Liver (tissue), 8 donors: ENCODE measurements at regions not wholly inside any gene's neighbourhood (a gene's known extent, or its start where the extent isn't known, plus 50 kb on each side); places are given as distances from the start of the nearest gene placed in this dataset.

Experiments used
- DNase-seq: peaks from one replicate; pipeline ENCODE4 v3.0.0-alpha.2; 2017; ENCODE audit warnings: low spot score
- H3K27ac ChIP-seq, 2 donors: one replicate each; pipeline ENCODE4 v1.7.0; 2013; ENCODE audit warnings: inconsistent platforms in 2 of 2, low read length in 2 of 2, control low read depth in 1 of 2, low read depth in 1 of 2, mild to moderate bottlenecking in 1 of 2
- H3K27me3 ChIP-seq, 4 donors: one replicate each; pipeline versions ENCODE4 v1.6.1 to v1.7.0; 2013; ENCODE audit warnings: low read length in 3 of 4, inconsistent platforms in 1 of 4, mild to moderate bottlenecking in 1 of 4, moderate library complexity in 1 of 4; ENCODE audit not compliant: control insufficient read depth in 4 of 4, insufficient read depth in 4 of 4
- H3K36me3 ChIP-seq, 4 donors: one replicate each; pipeline versions ENCODE4 v1.6.1 to v1.7.0; 2013; ENCODE audit warnings: low read length in 3 of 4, mild to moderate bottlenecking in 3 of 4, low read depth in 1 of 4, moderate library complexity in 1 of 4; ENCODE audit not compliant: control insufficient read depth in 4 of 4, insufficient read depth in 3 of 4
- H3K4me1 ChIP-seq, 4 donors: one replicate each; pipeline versions ENCODE4 v1.6.1 to v1.7.0; 2013; ENCODE audit warnings: low read length in 3 of 4, mild to moderate bottlenecking in 3 of 4, moderate library complexity in 1 of 4; ENCODE audit not compliant: control insufficient read depth in 4 of 4, insufficient read depth in 4 of 4
- H3K4me3 ChIP-seq, 3 donors: one replicate each; pipeline versions ENCODE4 v1.6.1 to v1.7.0; 2013; ENCODE audit warnings: low read length in 3 of 3, control low read depth in 1 of 3, low read depth in 1 of 3, mild to moderate bottlenecking in 1 of 3
- H3K9ac ChIP-seq, 2 donors: one replicate each; pipeline ENCODE4 v1.7.0; 2013; ENCODE audit warnings: low read length in 2 of 2, mild to moderate bottlenecking in 2 of 2, moderate library complexity in 2 of 2, control low read depth in 1 of 2, low read depth in 1 of 2
- H3K9me3 ChIP-seq, 4 donors: one replicate each; pipeline versions ENCODE4 v1.6.1 to v1.7.0; 2013; ENCODE audit warnings: low read length in 3 of 4; ENCODE audit not compliant: control insufficient read depth in 4 of 4
- EGR1 ChIP-seq, 2 donors: IDR thresholded peaks; 2 replicates each; pipeline ENCODE4 v1.6.1; 2016 to 2018; ENCODE audit warnings: antibody characterized with exemption in 2 of 2, low read depth in 2 of 2
- FOXA1 ChIP-seq: IDR thresholded peaks from 2 replicates; pipeline ENCODE4 v1.6.1; 2016; ENCODE audit warnings: antibody characterized with exemption
- FOXA2 ChIP-seq: IDR thresholded peaks from 2 replicates; pipeline ENCODE4 v1.6.1; 2016; ENCODE audit warnings: antibody characterized with exemption
- GABPA ChIP-seq, 2 donors: IDR thresholded peaks in 1 of 2; conservative IDR thresholded peaks in 1 of 2; 2 replicates each; pipeline ENCODE4 v1.6.1; 2016; ENCODE audit warnings: antibody characterized with exemption in 2 of 2, mild to moderate bottlenecking in 1 of 2, moderate library complexity in 1 of 2
- HNF4A ChIP-seq, 2 donors: conservative IDR thresholded peaks; 2 replicates each; pipeline ENCODE4 v1.6.1; 2016; ENCODE audit warnings: antibody characterized with exemption in 2 of 2, mild to moderate bottlenecking in 2 of 2
- HNF4G ChIP-seq: IDR thresholded peaks from 2 replicates; pipeline ENCODE4 v1.6.1; 2016; ENCODE audit warnings: antibody characterized with exemption
- JUND ChIP-seq, 2 donors: IDR thresholded peaks; 2 replicates each; pipeline ENCODE4 v1.6.1; 2016; ENCODE audit warnings: antibody characterized with exemption in 2 of 2
- RAD21 ChIP-seq, 2 donors: IDR thresholded peaks; 2 replicates each; pipeline ENCODE4 v1.6.1; 2016; ENCODE audit warnings: antibody characterized with exemption in 2 of 2, mild to moderate bottlenecking in 2 of 2
- RXRA ChIP-seq, 2 donors: IDR thresholded peaks; 2 replicates each; pipeline ENCODE4 v1.6.1; 2017 to 2018; ENCODE audit warnings: antibody characterized with exemption in 2 of 2, mild to moderate bottlenecking in 1 of 2
- SP1 ChIP-seq: IDR thresholded peaks from 2 replicates; pipeline ENCODE4 v1.6.1; 2018; ENCODE audit warnings: antibody characterized with exemption, mild to moderate bottlenecking
- YY1 ChIP-seq: IDR thresholded peaks from 2 replicates; pipeline ENCODE4 v1.6.1; 2016; ENCODE audit warnings: antibody characterized with exemption, mild to moderate bottlenecking
- WGBS: extraction: QIAGEN DNeasy Blood & Tissue Kit; methylation state at CpG from one replicate; pipeline ENCODE4 v1.1.7; 2013; 5-methylcytosine and 5-hydroxymethylcytosine counted together
- TF ChIP-seq, protein P1 (sequence below): IDR thresholded peaks from 2 replicates; pipeline ENCODE4 v1.6.1; 2016; ENCODE audit warnings: antibody characterized with exemption
- TF ChIP-seq, protein P2 (sequence below): fragments of 150-350 bp; IDR thresholded peaks from 2 replicates; pipeline ENCODE4 v1.5.1; 2017; ENCODE audit warnings: improper control_type of control experiment, low read depth, low read length; ENCODE audit not compliant: missing input control
- TF ChIP-seq, protein P3 (sequence below): IDR thresholded peaks from 2 replicates; pipeline ENCODE4 v1.6.1; 2016; ENCODE audit warnings: antibody characterized with exemption, mild to moderate bottlenecking
- TF ChIP-seq, protein P4 (sequence below): IDR thresholded peaks from 2 replicates; pipeline ENCODE4 v1.6.1; 2016; ENCODE audit warnings: antibody characterized with exemption
- TF ChIP-seq, protein P5 (sequence below): IDR thresholded peaks from 2 replicates; pipeline ENCODE4 v1.6.1; 2016; ENCODE audit warnings: antibody characterized with exemption
- donor health status: healthy.
- donor health status: healthy.
- donor health status: healthy.
- donor health status: healthy.
- donor health status: healthy.

DNA sequence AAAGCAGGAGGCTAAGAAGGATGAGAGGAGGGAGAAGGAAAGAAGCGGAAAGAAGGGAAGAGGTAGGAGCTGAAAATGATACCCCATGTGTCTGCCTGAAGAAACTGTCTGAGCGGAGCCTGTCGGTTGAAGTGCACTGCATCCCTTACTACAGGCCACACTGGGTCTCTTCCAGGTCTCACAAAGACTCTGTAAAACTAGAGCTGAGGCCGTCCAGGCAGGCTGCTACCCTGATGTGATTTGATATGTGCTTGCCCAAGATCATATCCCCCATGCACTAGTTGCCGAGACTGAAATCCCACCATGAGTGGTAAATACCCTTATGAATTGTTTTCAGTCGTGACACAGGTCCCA is 134.4 kb downstream of the MAIP1 start:
- no peaks in the 10 kb centered on the region for H3K27me3 ChIP-seq
- no peaks in the 10 kb centered on the region for H3K36me3 ChIP-seq
- WGBS = 94% methylated on average over 6 of the region's 6 CpGs
- DNase-seq = no peak
- H3K9me3 ChIP-seq = no peaks in the 10 kb centered on the region
- H3K9ac ChIP-seq = no peak overlapping the region
- no peaks in the 10 kb centered on the region for H3K4me1 ChIP-seq
- H3K4me3 ChIP-seq = no peak overlapping the region
- no peak for TF ChIP-seq SP1
- TF ChIP-seq, protein P1, sequence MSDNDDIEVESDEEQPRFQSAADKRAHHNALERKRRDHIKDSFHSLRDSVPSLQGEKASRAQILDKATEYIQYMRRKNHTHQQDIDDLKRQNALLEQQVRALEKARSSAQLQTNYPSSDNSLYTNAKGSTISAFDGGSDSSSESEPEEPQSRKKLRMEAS = no peak
- no peak for TF ChIP-seq RXRA (IDR thresholded peaks at IDR 0.05)
- TF ChIP-seq YY1 = no peak
- no peak for TF ChIP-seq JUND (IDR thresholded peaks at IDR 0.05)
- no peak for TF ChIP-seq HNF4G
- TF ChIP-seq, protein P2, sequence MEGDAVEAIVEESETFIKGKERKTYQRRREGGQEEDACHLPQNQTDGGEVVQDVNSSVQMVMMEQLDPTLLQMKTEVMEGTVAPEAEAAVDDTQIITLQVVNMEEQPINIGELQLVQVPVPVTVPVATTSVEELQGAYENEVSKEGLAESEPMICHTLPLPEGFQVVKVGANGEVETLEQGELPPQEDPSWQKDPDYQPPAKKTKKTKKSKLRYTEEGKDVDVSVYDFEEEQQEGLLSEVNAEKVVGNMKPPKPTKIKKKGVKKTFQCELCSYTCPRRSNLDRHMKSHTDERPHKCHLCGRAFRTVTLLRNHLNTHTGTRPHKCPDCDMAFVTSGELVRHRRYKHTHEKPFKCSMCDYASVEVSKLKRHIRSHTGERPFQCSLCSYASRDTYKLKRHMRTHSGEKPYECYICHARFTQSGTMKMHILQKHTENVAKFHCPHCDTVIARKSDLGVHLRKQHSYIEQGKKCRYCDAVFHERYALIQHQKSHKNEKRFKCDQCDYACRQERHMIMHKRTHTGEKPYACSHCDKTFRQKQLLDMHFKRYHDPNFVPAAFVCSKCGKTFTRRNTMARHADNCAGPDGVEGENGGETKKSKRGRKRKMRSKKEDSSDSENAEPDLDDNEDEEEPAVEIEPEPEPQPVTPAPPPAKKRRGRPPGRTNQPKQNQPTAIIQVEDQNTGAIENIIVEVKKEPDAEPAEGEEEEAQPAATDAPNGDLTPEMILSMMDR = no peak
- no peak for TF ChIP-seq GABPA (IDR thresholded peaks at IDR 0.05 in 1 of 2, conservative IDR thresholded peaks at IDR 0.05 in 1 of 2)
- no peak for TF ChIP-seq EGR1 (IDR thresholded peaks at IDR 0.05; ENCODE audit: low read depth in 2 of 2)
- TF ChIP-seq, protein P3, sequence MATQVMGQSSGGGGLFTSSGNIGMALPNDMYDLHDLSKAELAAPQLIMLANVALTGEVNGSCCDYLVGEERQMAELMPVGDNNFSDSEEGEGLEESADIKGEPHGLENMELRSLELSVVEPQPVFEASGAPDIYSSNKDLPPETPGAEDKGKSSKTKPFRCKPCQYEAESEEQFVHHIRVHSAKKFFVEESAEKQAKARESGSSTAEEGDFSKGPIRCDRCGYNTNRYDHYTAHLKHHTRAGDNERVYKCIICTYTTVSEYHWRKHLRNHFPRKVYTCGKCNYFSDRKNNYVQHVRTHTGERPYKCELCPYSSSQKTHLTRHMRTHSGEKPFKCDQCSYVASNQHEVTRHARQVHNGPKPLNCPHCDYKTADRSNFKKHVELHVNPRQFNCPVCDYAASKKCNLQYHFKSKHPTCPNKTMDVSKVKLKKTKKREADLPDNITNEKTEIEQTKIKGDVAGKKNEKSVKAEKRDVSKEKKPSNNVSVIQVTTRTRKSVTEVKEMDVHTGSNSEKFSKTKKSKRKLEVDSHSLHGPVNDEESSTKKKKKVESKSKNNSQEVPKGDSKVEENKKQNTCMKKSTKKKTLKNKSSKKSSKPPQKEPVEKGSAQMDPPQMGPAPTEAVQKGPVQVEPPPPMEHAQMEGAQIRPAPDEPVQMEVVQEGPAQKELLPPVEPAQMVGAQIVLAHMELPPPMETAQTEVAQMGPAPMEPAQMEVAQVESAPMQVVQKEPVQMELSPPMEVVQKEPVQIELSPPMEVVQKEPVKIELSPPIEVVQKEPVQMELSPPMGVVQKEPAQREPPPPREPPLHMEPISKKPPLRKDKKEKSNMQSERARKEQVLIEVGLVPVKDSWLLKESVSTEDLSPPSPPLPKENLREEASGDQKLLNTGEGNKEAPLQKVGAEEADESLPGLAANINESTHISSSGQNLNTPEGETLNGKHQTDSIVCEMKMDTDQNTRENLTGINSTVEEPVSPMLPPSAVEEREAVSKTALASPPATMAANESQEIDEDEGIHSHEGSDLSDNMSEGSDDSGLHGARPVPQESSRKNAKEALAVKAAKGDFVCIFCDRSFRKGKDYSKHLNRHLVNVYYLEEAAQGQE = no peak
- no peak for TF ChIP-seq RAD21 (IDR thresholded peaks at IDR 0.05)
- TF ChIP-seq FOXA1 = no peak
- no peak overlapping the region for H3K27ac ChIP-seq

DNA sequence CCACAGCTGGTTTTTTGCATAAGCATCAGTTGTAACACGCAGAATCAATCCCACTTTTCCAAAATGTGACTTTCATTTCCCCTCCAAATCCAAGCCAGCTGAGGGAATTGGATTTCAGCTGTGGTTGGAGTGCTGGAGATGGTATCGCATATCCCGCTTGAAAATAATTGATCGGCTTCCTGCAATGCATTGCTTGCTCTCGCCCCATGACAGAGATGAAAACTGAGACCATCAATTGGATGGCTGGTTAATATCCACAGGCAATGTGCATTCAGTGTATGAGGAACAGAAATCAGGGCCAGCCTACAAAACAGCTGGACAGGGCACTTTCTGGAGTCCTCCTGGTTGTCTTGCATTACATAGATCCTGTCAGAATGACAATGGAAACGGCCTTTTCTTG is 135.3 kb downstream of the MAIP1 start:
- H3K4me3 ChIP-seq = no peak overlapping the region
- TF ChIP-seq HNF4A (conservative IDR thresholded peaks at IDR 0.05) = no peak
- no peak overlapping the region for H3K27ac ChIP-seq
- no peaks in the 10 kb centered on the region for H3K4me1 ChIP-seq
- 95% methylated on average over 6 of the region's 6 CpGs for WGBS
- no peak for DNase-seq
- no peaks in the 10 kb centered on the region for H3K27me3 ChIP-seq
- H3K9ac ChIP-seq = no peak overlapping the region
- H3K9me3 ChIP-seq = no peaks in the 10 kb centered on the region
- H3K36me3 ChIP-seq = no peaks in the 10 kb centered on the region

DNA sequence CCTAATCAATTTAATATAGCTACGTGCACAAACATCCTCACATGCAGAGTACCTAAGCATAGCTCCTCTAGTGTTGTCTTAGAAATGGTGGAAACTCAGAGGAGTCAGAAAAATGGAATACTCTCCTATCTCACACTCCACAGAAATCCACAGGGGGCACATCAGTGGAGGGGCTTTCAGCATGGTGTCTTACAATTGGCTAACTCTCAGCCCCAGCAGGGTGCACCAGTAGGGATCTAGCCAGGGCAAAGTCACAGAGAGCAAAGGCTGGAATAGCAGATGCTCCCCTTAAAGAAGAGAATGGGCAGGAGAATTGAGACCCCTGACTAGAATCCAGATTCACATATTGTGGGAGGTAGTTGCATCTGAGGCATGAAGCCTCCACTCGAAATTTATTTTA is 135.7 kb downstream of the MAIP1 start:
- Histone ChIP-seq H3K27ac (no peak overlapping the region), H3K4me3 (no peak overlapping the region), H3K27me3 (no peaks in the 10 kb centered on the region), H3K9me3 (no peaks in the 10 kb centered on the region), H3K4me1 (no peaks in the 10 kb centered on the region), H3K36me3 (no peaks in the 10 kb centered on the region), H3K9ac (no peak overlapping the region)
- DNase-seq = no peak
- 89% methylated on average over 2 of the region's 2 CpGs for WGBS
- TF ChIP-seq FOXA1 (no peak), JUND (IDR thresholded peaks at IDR 0.05) (no peak), GABPA (IDR thresholded peaks at IDR 0.05 in 1 of 2, conservative IDR thresholded peaks at IDR 0.05 in 1 of 2) (no peak), FOXA2 (no peak), HNF4G (no peak), SP1 (no peak)
- TF ChIP-seq, protein P4, sequence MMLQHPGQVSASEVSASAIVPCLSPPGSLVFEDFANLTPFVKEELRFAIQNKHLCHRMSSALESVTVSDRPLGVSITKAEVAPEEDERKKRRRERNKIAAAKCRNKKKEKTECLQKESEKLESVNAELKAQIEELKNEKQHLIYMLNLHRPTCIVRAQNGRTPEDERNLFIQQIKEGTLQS = no peak
- TF ChIP-seq, protein P5, sequence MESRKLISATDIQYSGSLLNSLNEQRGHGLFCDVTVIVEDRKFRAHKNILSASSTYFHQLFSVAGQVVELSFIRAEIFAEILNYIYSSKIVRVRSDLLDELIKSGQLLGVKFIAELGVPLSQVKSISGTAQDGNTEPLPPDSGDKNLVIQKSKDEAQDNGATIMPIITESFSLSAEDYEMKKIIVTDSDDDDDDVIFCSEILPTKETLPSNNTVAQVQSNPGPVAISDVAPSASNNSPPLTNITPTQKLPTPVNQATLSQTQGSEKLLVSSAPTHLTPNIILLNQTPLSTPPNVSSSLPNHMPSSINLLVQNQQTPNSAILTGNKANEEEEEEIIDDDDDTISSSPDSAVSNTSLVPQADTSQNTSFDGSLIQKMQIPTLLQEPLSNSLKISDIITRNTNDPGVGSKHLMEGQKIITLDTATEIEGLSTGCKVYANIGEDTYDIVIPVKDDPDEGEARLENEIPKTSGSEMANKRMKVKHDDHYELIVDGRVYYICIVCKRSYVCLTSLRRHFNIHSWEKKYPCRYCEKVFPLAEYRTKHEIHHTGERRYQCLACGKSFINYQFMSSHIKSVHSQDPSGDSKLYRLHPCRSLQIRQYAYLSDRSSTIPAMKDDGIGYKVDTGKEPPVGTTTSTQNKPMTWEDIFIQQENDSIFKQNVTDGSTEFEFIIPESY = no peak
- TF ChIP-seq, protein P1 = no peak
- TF ChIP-seq, protein P2 = no peak
